GM20000 (cell line): ENCODE measurements at regions not wholly inside any gene's neighbourhood (a gene's known extent, or its start where the extent isn't known, plus 50 kb on each side); places are given as distances from the start of the nearest gene placed in this dataset.

Experiments used
- DNase-seq: peaks from one replicate; pipeline ENCODE4 v3.0.0; 2012; ENCODE audit warnings: low spot score
- CTCF ChIP-seq: IDR thresholded peaks from 2 replicates; pipeline ENCODE4 v1.5.1; 2012; ENCODE audit warnings: mild to moderate bottlenecking, control low read depth; ENCODE audit errors: extremely low read depth, missing control alignments

DNA sequence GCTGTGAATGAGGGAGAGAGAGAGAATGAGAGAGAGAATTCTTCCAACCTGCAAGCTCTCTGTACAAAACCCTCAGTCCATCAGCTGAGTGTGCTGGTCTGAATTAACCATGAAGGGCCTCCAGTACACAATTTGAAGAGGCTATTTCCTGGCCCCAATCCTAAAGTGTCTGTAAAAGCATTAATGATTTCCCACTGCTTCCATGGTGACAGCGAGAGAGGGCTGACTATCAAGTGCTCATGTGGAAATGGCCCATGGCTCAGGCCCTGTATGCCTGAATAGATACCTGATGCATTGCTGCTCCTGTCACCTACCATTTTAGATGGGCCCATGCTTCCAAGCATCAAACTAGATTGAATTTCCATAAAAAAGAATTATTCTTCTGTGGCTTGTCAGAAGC is 592.4 kb downstream of the KIF4B start:
- no peak for TF ChIP-seq CTCF
- no peak for DNase-seq

DNA sequence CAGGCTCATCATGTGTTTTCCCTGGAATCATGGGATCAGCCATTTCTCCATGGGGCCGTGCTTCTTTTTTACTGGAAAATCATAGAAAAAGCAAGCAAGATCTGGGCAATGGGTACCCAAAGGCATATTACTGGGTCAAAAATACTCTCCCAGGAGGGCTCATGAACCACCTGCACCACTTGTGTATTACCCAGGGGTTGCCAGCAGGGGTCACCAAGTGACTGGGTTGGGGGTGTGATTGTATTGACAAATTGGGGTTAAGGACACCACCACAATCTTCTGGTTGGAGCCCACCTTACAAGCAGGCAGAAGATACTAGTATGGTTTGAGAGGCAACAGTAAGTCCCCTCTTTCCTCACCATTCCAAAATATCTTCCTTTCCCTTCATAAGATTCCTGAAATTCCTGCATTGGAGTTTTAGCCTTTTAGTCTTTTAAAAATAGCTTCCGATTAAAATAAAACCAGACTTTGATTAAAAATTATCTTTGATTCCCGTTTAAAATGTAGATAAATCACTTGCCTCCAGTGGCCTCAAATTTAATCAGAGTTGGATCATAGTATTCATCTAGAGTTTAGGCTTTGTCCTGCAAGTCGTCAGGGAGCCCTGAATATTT is 603.3 kb downstream of the KIF4B start:
- peak; percentile 45 for TF ChIP-seq CTCF
- DNase-seq = peak; percentile 51

DNA sequence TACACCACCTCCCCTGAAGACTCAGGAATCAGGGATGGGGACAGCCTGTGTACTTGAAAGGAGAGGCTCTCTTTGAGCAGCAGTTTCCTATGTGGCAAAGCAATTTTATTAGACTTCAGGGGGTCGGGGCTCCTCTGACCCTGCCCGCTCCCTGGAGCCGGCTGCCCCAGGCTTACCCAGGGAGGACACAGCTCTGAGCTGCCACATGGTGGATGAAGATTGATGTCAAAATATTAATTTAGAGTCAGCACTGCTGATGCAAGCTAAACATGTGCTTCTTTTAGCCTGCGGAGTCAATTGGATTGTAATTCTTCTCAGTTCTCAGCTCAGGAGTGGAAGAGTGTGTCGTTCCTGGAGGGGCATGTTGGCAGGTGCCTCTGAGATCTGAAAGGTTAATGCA is 606.1 kb downstream of the KIF4B start:
- no peak for DNase-seq
- TF ChIP-seq CTCF = no peak

- no peak for TF ChIP-seq CTCF
- no peak for DNase-seq
These were observed 607.4 kb downstream of the KIF4B start for GRCh38 chr5:155620821-155621410.

- TF ChIP-seq CTCF = no peak
- no peak for DNase-seq
These were observed 611.2 kb downstream of the KIF4B start for GRCh38 chr5:155624597-155625241.

DNA sequence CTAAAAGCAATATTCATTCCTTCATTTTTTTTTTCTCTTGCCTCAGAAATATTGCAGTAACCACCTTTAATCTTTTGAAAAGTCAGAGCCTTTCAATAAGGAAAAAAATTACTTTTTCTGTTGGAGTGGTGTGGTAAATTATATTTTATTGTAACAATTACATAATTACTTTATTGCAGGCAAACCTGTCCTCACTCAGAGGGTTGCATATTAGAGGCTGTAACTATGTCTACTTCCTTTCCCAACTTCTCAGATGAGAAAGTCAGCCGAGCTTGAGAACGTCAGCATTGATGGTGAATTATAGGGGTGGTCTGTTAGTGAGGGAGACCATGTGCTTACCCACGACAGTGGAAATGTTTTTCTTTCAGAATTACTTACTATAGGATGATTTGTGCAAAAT is 611.8 kb downstream of the KIF4B start:
- TF ChIP-seq CTCF = no peak
- no peak for DNase-seq

- DNase-seq = no peak
- no peak for TF ChIP-seq CTCF
These were observed 612.5 kb downstream of the KIF4B start for GRCh38 chr5:155625897-155626543.
